Non-pigmented ciliary epithelial cell (primary cell): ENCODE measurements at regions not wholly inside any gene's neighbourhood (a gene's known extent, or its start where the extent isn't known, plus 50 kb on each side); places are given as distances from the start of the nearest gene placed in this dataset.
"Not testable (repeated sequence)": the region's sequence is repeated elsewhere in the genome, so short reads cannot be mapped to it uniquely, and the experiment has no call there.

Experiments
- DNase-seq: peaks from one replicate; pipeline ENCODE4 v3.0.0-alpha.2; 2010; ENCODE audit warnings: low read depth

GRCh38 chr2:19201911-19202462 is 156.4 kb downstream of the OSR1 start:
- DNase-seq, result no peak

- DNase-seq, result no peak
These were observed 160.0 kb downstream of the OSR1 start for GRCh38 chr2:19198381-19198780.

GRCh38 chr2:19195661-19196060 is 162.8 kb downstream of the OSR1 start:
- no peak for DNase-seq

- no peak for DNase-seq
These were observed 169.0 kb downstream of the OSR1 start for GRCh38 chr2:19189391-19189790.

- DNase-seq, result no peak
These were observed 171.0 kb downstream of the OSR1 start for GRCh38 chr2:19187323-19188020.

GRCh38 chr2:19185086-19185485 is 173.3 kb downstream of the OSR1 start:
- no peak for DNase-seq

- DNase-seq, result no peak
These were observed 180.2 kb downstream of the OSR1 start for GRCh38 chr2:19178175-19178574.

- DNase-seq, result peak; percentile 61
These were observed 181.4 kb downstream of the OSR1 start for GRCh38 chr2:19176977-19177376.

GRCh38 chr2:19176172-19176852 is 182.1 kb downstream of the OSR1 start:
- no peak for DNase-seq

GRCh38 chr2:19174176-19174575 is 184.2 kb downstream of the OSR1 start:
- DNase-seq, result no peak

GRCh38 chr2:19171409-19171808 is 187.0 kb downstream of the OSR1 start:
- DNase-seq, result no peak

- no peak for DNase-seq
These were observed 189.2 kb downstream of the OSR1 start for GRCh38 chr2:19169134-19169768.

GRCh38 chr2:19164099-19164498 is 194.3 kb downstream of the OSR1 start:
- not testable (repeated sequence) for DNase-seq

GRCh38 chr2:19158896-19159295 is 199.5 kb downstream of the OSR1 start:
- no peak for DNase-seq

- DNase-seq, result no peak
These were observed 200.2 kb downstream of the OSR1 start for GRCh38 chr2:19158211-19158610.

- DNase-seq, result no peak
These were observed 201.8 kb downstream of the OSR1 start for GRCh38 chr2:19156646-19157045.

- DNase-seq, result no peak
These were observed 207.7 kb downstream of the OSR1 start for GRCh38 chr2:19150726-19151125.

- no peak for DNase-seq
These were observed 211.6 kb downstream of the OSR1 start for GRCh38 chr2:19146867-19147266.

GRCh38 chr2:19141234-19142004 is 217.0 kb downstream of the OSR1 start:
- DNase-seq, result no peak

- peak; percentile 95 for DNase-seq
These were observed 217.8 kb downstream of the OSR1 start for GRCh38 chr2:19140463-19141208.

GRCh38 chr2:19139386-19139785 is 219.0 kb downstream of the OSR1 start:
- no peak for DNase-seq
